ENCODE measurements at regions not wholly inside any gene's neighbourhood (a gene's known extent, or its start where the extent isn't known, plus 50 kb on each side); places are given as distances from the start of the nearest gene placed in this dataset.

DNA sequence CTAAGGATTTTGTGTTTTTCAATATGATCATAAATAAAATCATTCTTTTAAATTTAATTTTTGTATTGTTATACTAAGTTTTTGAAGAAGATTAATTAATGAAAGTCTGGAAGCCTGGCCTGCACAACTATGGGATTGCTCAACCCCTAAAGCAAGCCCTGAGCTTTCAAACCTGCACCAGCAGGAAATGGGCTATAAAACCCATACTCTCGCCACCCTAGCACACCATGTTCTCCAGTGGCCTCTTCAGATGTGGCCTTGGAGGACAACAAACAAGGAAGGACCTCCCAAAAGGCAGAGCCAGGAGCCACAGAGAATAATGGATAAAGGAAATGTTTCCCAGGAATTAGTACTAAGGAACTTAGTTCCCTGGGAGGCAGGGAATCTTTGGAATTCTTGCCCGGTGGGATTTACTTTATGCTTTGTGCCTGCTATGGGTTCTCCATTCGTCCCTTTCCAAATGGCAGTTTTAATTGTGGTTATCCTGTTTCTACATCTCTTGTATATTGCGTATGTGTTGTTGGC is 212.5 kb downstream of the ZFP36L2 start:
- no peak overlapping the region for H3K9ac ChIP-seq (ENCODE audit: low read depth, low read length)
- peaks cover 5% of the 10 kb centered on the region; the same call in 1 of the 2 replicates for H3K4me1 ChIP-seq (ENCODE audit: insufficient read depth, low read length)
- H3K27ac ChIP-seq (ENCODE audit: low read depth, low read length) = no peak overlapping the region
- 59% methylated on average over 3 of the region's 4 CpGs for WGBS
- H3K4me3 ChIP-seq (ENCODE audit: low read length) = no peak overlapping the region
- no peaks in the 10 kb centered on the region for H3K9me3 ChIP-seq (ENCODE audit: insufficient read depth, low read depth, low read length)
- H3K36me3 ChIP-seq (ENCODE audit: insufficient read depth, low read length) = no peaks in the 10 kb centered on the region
- H3K27me3 ChIP-seq (ENCODE audit: insufficient read depth, low read length) = no peaks in the 10 kb centered on the region

DNA sequence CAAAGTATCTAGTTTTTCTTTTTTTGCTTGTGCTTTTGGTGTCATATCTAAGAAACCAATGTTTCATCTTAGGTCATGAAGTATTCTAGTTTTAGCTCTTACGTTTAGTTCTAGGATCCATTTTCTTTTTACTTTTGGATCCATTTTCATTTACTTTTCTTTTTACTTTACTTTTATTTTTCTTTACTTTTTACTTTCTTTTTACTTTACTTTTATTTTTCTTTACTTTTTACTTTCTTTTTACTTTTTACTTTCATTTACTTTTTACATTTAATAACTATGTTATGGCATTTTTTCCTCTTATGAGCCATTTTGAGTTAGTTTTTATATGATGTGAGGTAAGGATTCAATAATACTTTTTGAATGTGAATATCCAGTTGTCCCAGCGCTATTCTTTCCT is 213.4 kb downstream of the ZFP36L2 start:
- H3K4me3 ChIP-seq (ENCODE audit: low read length) = no peak overlapping the region
- H3K27ac ChIP-seq (ENCODE audit: low read depth, low read length) = no peak overlapping the region
- no peaks in the 10 kb centered on the region for H3K27me3 ChIP-seq (ENCODE audit: insufficient read depth, low read length)
- 0 out of 2 replicates have a peak, but pooled peaks cover 1% of the 10 kb centered on the region for H3K9me3 ChIP-seq (ENCODE audit: insufficient read depth, low read depth, low read length)
- H3K36me3 ChIP-seq (ENCODE audit: insufficient read depth, low read length) = no peaks in the 10 kb centered on the region
- 44% methylated on average over 2 of the region's 2 CpGs for WGBS
- H3K4me1 ChIP-seq (ENCODE audit: insufficient read depth, low read length) = peaks cover 5% of the 10 kb centered on the region; the same call in 1 of the 2 replicates
- no peak overlapping the region for H3K9ac ChIP-seq (ENCODE audit: low read depth, low read length)

DNA sequence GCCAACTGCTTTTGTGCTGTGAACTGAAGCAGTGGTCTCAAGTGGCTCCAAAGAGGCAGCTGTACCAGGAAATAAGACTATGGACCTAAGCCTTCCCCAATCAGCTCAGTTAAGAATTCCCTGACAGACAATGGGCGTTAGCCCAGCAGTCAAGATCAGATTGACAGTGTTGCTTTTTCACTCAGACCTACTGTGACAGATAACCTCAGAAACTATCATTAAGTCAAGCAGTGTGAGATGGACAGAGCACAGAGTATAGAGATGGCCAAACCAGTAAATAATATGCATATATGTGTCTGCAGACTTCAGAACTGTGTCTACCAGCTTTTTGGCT is 215.3 kb downstream of the ZFP36L2 start:
- 76% methylated on average over 1 of the region's 1 CpG for WGBS
- no peak overlapping the region for H3K9ac ChIP-seq (ENCODE audit: low read depth, low read length)
- no peak overlapping the region for H3K27ac ChIP-seq (ENCODE audit: low read depth, low read length)
- H3K4me1 ChIP-seq (ENCODE audit: insufficient read depth, low read length) = peaks cover 5% of the 10 kb centered on the region; the same call in 1 of the 2 replicates
- H3K9me3 ChIP-seq (ENCODE audit: insufficient read depth, low read depth, low read length) = 0 out of 2 replicates have a peak, but pooled peaks cover 3% of the 10 kb centered on the region
- no peaks in the 10 kb centered on the region for H3K27me3 ChIP-seq (ENCODE audit: insufficient read depth, low read length)
- H3K36me3 ChIP-seq (ENCODE audit: insufficient read depth, low read length) = no peaks in the 10 kb centered on the region
- no peak overlapping the region for H3K4me3 ChIP-seq (ENCODE audit: low read length)

DNA sequence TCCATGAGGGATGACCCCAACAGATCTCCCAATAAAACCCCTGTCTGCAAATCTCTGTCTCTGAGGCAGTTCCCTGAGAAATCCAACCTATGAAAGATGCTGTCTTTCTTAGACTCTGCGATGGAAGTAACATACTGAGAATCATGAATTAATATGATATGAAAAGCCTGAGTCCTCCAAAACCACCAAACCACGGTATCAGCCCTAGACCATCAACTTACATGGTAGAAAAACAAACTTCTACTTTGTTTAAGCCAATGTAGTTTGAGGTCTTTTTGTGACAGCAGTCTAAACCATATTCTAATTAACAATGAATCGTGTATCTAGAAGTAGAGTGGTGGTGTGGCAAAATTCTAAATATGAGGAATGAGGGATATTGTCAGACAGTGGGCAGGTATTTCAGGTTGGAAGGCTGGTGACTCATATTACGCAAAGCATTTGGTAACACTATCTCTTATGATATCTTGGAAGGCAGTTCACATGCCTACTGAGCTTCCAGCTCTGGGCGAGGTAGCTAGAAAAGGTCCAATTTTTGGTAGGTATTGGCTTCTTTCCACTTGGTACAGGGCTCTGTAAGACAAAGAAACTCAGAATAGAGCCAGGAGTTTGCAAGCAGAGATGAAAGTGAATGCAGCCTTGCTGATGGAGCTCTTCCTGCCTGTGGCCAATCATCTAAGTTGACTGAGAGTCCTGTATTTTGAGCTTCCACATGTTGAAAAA is 215.8 kb downstream of the ZFP36L2 start:
- H3K27me3 ChIP-seq (ENCODE audit: insufficient read depth, low read length) = no peaks in the 10 kb centered on the region
- H3K36me3 ChIP-seq (ENCODE audit: insufficient read depth, low read length) = no peaks in the 10 kb centered on the region
- peaks cover 5% of the 10 kb centered on the region; the same call in 1 of the 2 replicates for H3K4me1 ChIP-seq (ENCODE audit: insufficient read depth, low read length)
- H3K4me3 ChIP-seq (ENCODE audit: low read length) = no peak overlapping the region
- no peak overlapping the region for H3K9ac ChIP-seq (ENCODE audit: low read depth, low read length)
- 97% methylated on average over 4 of the region's 5 CpGs for WGBS
- 0 out of 2 replicates have a peak, but pooled peaks cover 3% of the 10 kb centered on the region for H3K9me3 ChIP-seq (ENCODE audit: insufficient read depth, low read depth, low read length)
- no peak overlapping the region for H3K27ac ChIP-seq (ENCODE audit: low read depth, low read length)

DNA sequence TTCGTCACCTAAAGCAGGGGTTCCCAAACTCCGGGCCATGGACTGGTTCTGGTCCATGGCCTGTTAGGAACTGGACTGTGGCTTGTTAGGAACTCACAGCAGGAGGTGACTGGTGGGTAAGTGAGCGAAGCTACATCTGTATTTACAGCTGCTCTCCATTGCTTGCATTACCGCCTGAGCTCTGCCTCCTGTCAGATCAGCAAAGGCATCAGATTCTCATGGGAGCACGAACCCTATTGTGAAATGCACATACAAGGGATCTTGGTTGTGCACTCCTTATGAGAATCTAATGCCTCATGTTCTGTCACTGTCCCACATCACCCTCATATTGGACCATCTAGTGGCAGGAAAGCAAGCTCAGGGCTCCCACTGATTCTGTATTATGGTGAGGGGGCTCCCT is 217.0 kb downstream of the ZFP36L2 start:
- Histone ChIP-seq H3K9me3 (ENCODE audit: insufficient read depth, low read depth, low read length) (0 out of 2 replicates have a peak, but pooled peaks cover 3% of the 10 kb centered on the region), H3K36me3 (ENCODE audit: insufficient read depth, low read length) (no peaks in the 10 kb centered on the region), H3K27ac (ENCODE audit: low read depth, low read length) (no peak overlapping the region), H3K9ac (ENCODE audit: low read depth, low read length) (no peak overlapping the region), H3K4me1 (ENCODE audit: insufficient read depth, low read length) (peaks cover 4% of the 10 kb centered on the region; the same call in 1 of the 2 replicates), H3K27me3 (ENCODE audit: insufficient read depth, low read length) (no peaks in the 10 kb centered on the region), H3K4me3 (ENCODE audit: low read length) (no peak overlapping the region)
- 91% methylated on average over 5 of the region's 5 CpGs for WGBS

DNA sequence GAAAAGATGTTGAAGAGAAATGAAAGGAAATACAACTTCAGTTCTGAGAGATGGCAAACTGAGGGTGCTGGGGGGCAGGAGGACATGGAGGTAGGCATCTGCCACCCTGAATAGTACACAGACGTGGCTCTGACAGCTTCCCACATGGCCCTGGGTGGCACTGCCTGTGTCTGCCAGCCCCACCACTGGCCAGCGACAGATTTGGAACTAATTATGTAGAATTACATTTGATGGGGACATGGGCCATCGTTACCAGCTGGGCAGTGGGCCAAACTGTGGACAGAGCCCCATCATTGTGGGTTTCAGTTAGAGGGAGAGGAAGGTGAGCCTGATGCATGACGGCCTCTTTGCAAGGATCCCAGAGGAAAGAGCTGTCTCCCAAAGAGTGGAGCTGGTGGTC is 216.0 kb upstream of the HAAO start:
- H3K36me3 ChIP-seq (ENCODE audit: insufficient read depth, low read length) = no peaks in the 10 kb centered on the region
- H3K9me3 ChIP-seq (ENCODE audit: insufficient read depth, low read depth, low read length) = 0 out of 2 replicates have a peak, but pooled peaks cover 3% of the 10 kb centered on the region
- H3K27ac ChIP-seq (ENCODE audit: low read depth, low read length) = no peak overlapping the region
- no peak overlapping the region for H3K4me3 ChIP-seq (ENCODE audit: low read length)
- 82% methylated on average over 4 of the region's 4 CpGs for WGBS
- H3K9ac ChIP-seq (ENCODE audit: low read depth, low read length) = no peak overlapping the region
- H3K27me3 ChIP-seq (ENCODE audit: insufficient read depth, low read length) = no peaks in the 10 kb centered on the region
- H3K4me1 ChIP-seq (ENCODE audit: insufficient read depth, low read length) = no peaks in the 10 kb centered on the region

DNA sequence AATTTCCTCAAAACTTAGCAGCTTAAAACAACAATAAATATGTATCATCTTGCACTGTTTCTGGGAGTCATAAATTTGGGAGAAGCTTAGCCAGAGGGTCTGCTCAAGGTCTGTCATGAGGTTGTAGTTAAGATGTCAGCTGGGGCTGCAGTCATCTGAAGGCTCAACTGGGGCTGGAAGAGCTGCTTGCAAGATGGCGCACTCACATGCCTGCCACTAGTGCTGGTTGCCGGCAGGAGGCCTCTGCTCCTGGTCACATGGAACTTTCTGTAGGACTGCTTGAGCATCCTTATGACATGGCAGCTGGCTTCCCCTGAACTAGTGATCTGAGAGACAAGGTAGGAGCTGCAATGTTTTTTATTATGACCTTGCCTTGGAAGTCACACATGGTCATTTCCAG is 215.5 kb upstream of the HAAO start:
- Histone ChIP-seq H3K9me3 (ENCODE audit: insufficient read depth, low read depth, low read length) (0 out of 2 replicates have a peak, but pooled peaks cover 3% of the 10 kb centered on the region), H3K4me3 (ENCODE audit: low read length) (no peak overlapping the region), H3K4me1 (ENCODE audit: insufficient read depth, low read length) (no peaks in the 10 kb centered on the region), H3K36me3 (ENCODE audit: insufficient read depth, low read length) (no peaks in the 10 kb centered on the region), H3K27ac (ENCODE audit: low read depth, low read length) (no peak overlapping the region), H3K27me3 (ENCODE audit: insufficient read depth, low read length) (no peaks in the 10 kb centered on the region), H3K9ac (ENCODE audit: low read depth, low read length) (no peak overlapping the region)
- WGBS = 90% methylated on average over 2 of the region's 2 CpGs

DNA sequence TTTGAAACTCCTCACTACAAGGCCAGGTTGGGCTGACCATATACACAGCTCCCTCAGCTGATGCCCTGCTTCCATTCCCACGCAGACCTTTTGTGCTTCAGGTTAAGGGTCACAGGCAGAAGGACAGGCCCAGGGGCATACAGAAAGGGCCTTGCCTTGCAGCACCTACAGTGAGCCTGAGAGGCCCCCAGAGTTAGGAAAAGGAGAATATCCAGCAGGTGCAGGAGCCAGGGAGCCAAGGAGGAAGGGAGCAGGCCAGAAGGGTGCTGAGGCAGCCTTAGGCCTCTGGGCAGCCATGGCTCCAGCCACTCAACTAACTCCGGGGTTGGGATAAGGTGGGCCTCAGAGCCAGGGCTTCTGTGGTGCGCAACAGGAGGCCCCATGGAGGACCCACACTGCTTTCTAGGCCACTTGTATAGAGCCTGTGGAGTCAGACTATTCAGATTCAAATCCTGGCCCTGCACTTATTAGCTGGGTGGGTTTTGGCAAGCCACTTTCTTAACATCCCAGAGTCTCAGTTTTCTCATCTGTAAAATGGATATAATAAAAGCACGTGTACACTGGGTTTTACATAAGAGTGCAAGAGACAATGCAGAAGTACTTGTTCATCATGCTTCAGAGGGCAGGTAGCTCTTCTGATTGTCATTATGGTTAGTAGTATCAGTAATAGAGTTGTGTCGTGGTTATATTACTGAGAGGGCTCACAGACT is 214.6 kb upstream of the HAAO start:
- 0 out of 2 replicates have a peak, but pooled peaks cover 3% of the 10 kb centered on the region for H3K9me3 ChIP-seq (ENCODE audit: insufficient read depth, low read depth, low read length)
- 91% methylated on average over 5 of the region's 5 CpGs for WGBS
- H3K4me1 ChIP-seq (ENCODE audit: insufficient read depth, low read length) = no peaks in the 10 kb centered on the region
- H3K4me3 ChIP-seq (ENCODE audit: low read length) = no peak overlapping the region
- no peak overlapping the region for H3K9ac ChIP-seq (ENCODE audit: low read depth, low read length)
- no peak overlapping the region for H3K27ac ChIP-seq (ENCODE audit: low read depth, low read length)
- no peaks in the 10 kb centered on the region for H3K27me3 ChIP-seq (ENCODE audit: insufficient read depth, low read length)
- H3K36me3 ChIP-seq (ENCODE audit: insufficient read depth, low read length) = no peaks in the 10 kb centered on the region

DNA sequence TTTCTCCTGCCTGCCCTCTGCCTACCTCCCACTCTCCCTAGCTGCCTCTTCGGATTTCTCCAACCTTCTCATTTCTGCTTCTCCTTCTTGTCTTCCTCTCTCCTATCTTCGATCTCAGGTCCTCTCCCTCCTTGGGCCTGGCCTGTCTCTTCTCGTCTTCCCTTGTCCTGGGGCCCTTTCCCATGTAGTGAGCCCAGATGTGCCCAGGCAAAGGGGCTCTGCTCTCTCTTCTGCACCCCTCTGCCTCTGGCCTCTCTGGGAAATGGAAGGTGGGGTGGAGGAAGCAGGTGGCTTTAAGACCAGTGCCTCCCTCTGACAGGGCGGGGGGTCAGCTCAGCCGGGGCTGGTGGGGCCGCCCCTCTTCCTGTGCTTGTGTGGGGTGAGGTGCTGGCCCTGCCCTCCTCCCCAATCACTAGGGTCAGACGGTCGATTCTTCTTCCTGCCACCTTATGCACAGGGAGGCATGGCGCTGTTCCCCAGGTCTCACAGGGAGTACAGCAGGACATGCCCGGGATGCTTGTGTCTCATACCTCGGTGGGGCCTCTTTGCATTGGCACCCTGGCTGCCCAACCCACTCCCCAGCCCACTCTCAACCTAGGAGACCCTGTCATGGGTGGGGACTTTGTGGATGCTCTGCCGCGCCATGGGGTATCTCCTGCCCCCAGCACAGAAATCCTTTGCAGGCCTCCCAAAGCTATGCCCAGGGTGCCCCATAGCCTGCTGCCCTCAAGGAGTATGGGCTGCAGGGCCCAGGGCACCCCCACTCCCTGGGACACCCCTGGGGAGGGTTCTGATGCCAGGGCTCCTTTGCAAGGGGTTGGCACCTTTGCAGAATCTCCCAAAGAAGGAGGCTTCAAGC is 213.8 kb upstream of the HAAO start:
- Histone ChIP-seq H3K36me3 (ENCODE audit: insufficient read depth, low read length) (no peaks in the 10 kb centered on the region), H3K4me3 (ENCODE audit: low read length) (no peak overlapping the region), H3K9ac (ENCODE audit: low read depth, low read length) (no peak overlapping the region), H3K9me3 (ENCODE audit: insufficient read depth, low read depth, low read length) (0 out of 2 replicates have a peak, but pooled peaks cover 3% of the 10 kb centered on the region), H3K27ac (ENCODE audit: low read depth, low read length) (no peak overlapping the region), H3K27me3 (ENCODE audit: insufficient read depth, low read length) (no peaks in the 10 kb centered on the region), H3K4me1 (ENCODE audit: insufficient read depth, low read length) (no peaks in the 10 kb centered on the region)
- WGBS = 93% methylated on average over 13 of the region's 13 CpGs

DNA sequence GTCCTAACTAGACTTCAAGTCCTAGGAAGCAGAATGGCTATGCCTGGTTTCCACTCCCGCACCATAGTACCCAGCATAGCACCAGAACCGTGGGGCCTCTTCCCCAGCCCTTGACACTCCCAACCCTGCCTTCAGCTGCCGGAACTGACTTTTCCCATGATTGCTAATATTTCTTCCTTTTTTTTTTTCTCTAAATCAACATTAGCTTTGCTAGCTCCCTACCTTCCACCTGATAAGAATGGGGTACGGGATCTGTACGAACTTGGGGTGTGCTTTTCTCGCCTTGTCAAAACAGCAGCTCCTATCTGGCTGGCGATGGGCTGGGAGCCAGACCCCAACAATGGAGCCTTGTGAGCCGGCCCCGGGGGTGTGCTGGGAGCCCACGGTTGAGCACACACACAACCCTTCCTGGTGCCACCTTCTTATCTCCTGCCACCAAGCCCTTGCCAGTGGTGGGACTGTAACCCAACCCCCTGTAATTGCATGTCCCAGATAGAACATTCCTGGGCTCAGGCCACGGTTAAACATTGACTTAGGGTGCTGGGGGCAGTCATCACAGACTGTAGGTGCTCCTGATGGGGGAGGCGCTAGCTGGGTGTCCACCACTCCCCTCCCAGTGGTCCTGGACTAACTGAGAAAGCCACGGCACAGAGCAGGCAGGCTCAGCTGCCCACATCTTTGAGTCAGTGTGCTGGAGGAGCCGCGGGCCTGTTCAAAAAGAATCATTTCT is 213.0 kb upstream of the HAAO start:
- no peaks in the 10 kb centered on the region for H3K27me3 ChIP-seq (ENCODE audit: insufficient read depth, low read length)
- 93% methylated on average over 15 of the region's 15 CpGs for WGBS
- no peak overlapping the region for H3K4me3 ChIP-seq (ENCODE audit: low read length)
- no peaks in the 10 kb centered on the region for H3K36me3 ChIP-seq (ENCODE audit: insufficient read depth, low read length)
- H3K9ac ChIP-seq (ENCODE audit: low read depth, low read length) = no peak overlapping the region
- H3K4me1 ChIP-seq (ENCODE audit: insufficient read depth, low read length) = no peaks in the 10 kb centered on the region
- H3K27ac ChIP-seq (ENCODE audit: low read depth, low read length) = no peak overlapping the region
- 0 out of 2 replicates have a peak, but pooled peaks cover 3% of the 10 kb centered on the region for H3K9me3 ChIP-seq (ENCODE audit: insufficient read depth, low read depth, low read length)

Measured in HUES64 (cell line).